Epithelial cell of esophagus (primary cell): ENCODE measurements at regions not wholly inside any gene's neighbourhood (a gene's known extent, or its start where the extent isn't known, plus 50 kb on each side); places are given as distances from the start of the nearest gene placed in this dataset.

Experiments used
- DNase-seq: peaks from one replicate; pipeline ENCODE4 v3.0.0; 2010; ENCODE audit warnings: low read depth
- H3K4me3 ChIP-seq: 2 replicates; pipeline ENCODE4 v1.5.1; 2011; ENCODE audit warnings: mild to moderate bottlenecking, low read length, control low read depth
- CTCF ChIP-seq: IDR thresholded peaks from 2 replicates; pipeline ENCODE4 v1.5.1; 2011; ENCODE audit warnings: low read depth, mild to moderate bottlenecking, low read length, control low read depth, inconsistent platforms; ENCODE audit not compliant: insufficient read depth; ENCODE audit errors: missing control alignments

DNA sequence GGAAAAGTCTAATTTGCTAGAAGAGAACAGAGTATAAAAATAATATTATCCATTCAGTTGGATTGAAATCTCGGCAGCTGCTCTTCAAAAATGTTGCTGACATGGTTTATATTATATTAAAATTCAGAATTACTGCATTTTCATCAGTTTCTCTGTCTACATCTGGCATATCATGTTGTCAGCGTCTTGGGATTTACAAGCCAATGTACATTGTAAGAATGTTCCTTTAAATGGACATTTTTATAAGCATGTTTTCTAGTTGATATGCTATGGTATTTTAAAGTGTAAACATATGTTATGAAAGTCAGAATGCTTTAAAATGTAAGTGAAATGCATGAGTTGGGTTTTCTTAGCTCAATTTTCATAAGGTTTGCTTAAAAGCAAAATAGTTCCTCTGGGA lies 528.1 kb upstream of the CDH8 start:
- DNase-seq, result no peak
- no peak for TF ChIP-seq CTCF
- no peak overlapping the region for H3K4me3 ChIP-seq

- H3K4me3 ChIP-seq, result no peak overlapping the region
- DNase-seq, result no peak
- no peak for TF ChIP-seq CTCF
Observed at GRCh38 chr16:62562121-62562520, 525.9 kb upstream of the CDH8 start.

- H3K4me3 ChIP-seq, result no peak overlapping the region
- no peak for TF ChIP-seq CTCF
- DNase-seq, result no peak
Observed at GRCh38 chr16:62549875-62550274, 513.6 kb upstream of the CDH8 start.

GRCh38 chr16:62548095-62548494 lies 511.9 kb upstream of the CDH8 start:
- H3K4me3 ChIP-seq, result no peak overlapping the region
- TF ChIP-seq CTCF, result no peak
- DNase-seq, result no peak

GRCh38 chr16:62546701-62547100 lies 510.5 kb upstream of the CDH8 start:
- DNase-seq, result no peak
- TF ChIP-seq CTCF, result no peak
- H3K4me3 ChIP-seq, result no peak overlapping the region

GRCh38 chr16:62545039-62545438 lies 508.8 kb upstream of the CDH8 start:
- H3K4me3 ChIP-seq, result no peak overlapping the region
- no peak for DNase-seq
- TF ChIP-seq CTCF, result no peak

- H3K4me3 ChIP-seq, result no peak overlapping the region
- DNase-seq, result no peak
- no peak for TF ChIP-seq CTCF
Observed at GRCh38 chr16:62543516-62543915, 507.3 kb upstream of the CDH8 start.
